ENCODE measurements at regions not wholly inside any gene's neighbourhood (a gene's known extent, or its start where the extent isn't known, plus 50 kb on each side); places are given as distances from the start of the nearest gene placed in this dataset.

GRCh38 chr16:60563166-60563565 lies 1473.1 kb downstream of the CDH8 start:
- no peaks in the 10 kb centered on the region for H3K9me3 ChIP-seq (ENCODE audit: control insufficient read depth in 4 of 4, low read length in 3 of 4)
- H3K36me3 ChIP-seq (ENCODE audit: control insufficient read depth in 4 of 4, insufficient read depth in 3 of 4, low read depth in 1 of 4, low read length in 3 of 4) = no peaks in the 10 kb centered on the region
- TF ChIP-seq CTCF (IDR thresholded peaks at IDR 0.05; ENCODE audit: low read depth, low read length, missing input control) = no peak
- TF ChIP-seq ATF3 (IDR thresholded peaks at IDR 0.05) = no peak
- no peak for TF ChIP-seq EGR1 (IDR thresholded peaks at IDR 0.05; ENCODE audit: low read depth in 2 of 2)
- TF ChIP-seq HNF4A (conservative IDR thresholded peaks at IDR 0.05) = no peak
- TF ChIP-seq MAX (IDR thresholded peaks at IDR 0.05) = no peak
- no peak for TF ChIP-seq ZBTB33 (IDR thresholded peaks at IDR 0.05)
- TF ChIP-seq JUND (IDR thresholded peaks at IDR 0.05) = no peak
- no peak for TF ChIP-seq RXRA (IDR thresholded peaks at IDR 0.05)
- TF ChIP-seq TAF1 (conservative IDR thresholded peaks at IDR 0.05) = no peak
- no peak for TF ChIP-seq FOXA2 (IDR thresholded peaks at IDR 0.05)
- TF ChIP-seq HNF4G (IDR thresholded peaks at IDR 0.05) = no peak
- TF ChIP-seq SP1 (IDR thresholded peaks at IDR 0.05) = no peak
- no peak for TF ChIP-seq NR2F2 (IDR thresholded peaks at IDR 0.05)
- TF ChIP-seq REST (IDR thresholded peaks at IDR 0.05) = no peak
- no peak for TF ChIP-seq GABPA (IDR thresholded peaks at IDR 0.05 in 1 of 2, conservative IDR thresholded peaks at IDR 0.05 in 1 of 2)
- no peak for TF ChIP-seq FOXA1 (IDR thresholded peaks at IDR 0.05)
- TF ChIP-seq RAD21 (IDR thresholded peaks at IDR 0.05) = no peak
- no peaks in the 10 kb centered on the region for H3K27me3 ChIP-seq (ENCODE audit: control insufficient read depth in 4 of 4, insufficient read depth in 4 of 4, low read length in 3 of 4)
- no peak overlapping the region for H3K4me3 ChIP-seq (ENCODE audit: low read depth in 1 of 3, low read length in 3 of 3)
- H3K27ac ChIP-seq (ENCODE audit: low read depth in 1 of 2, low read length in 2 of 2) = no peak overlapping the region
- no peaks in the 10 kb centered on the region for H3K4me1 ChIP-seq (ENCODE audit: control insufficient read depth in 4 of 4, insufficient read depth in 4 of 4, low read length in 3 of 4)
- no peak for DNase-seq (ENCODE audit: low spot score)
- no peak overlapping the region for H3K9ac ChIP-seq (ENCODE audit: low read depth in 1 of 2, low read length in 2 of 2)

GRCh38 chr16:60558936-60559335 lies 1477.3 kb downstream of the CDH8 start:
- Histone ChIP-seq H3K36me3 (ENCODE audit: control insufficient read depth in 4 of 4, insufficient read depth in 3 of 4, low read depth in 1 of 4, low read length in 3 of 4) (no peaks in the 10 kb centered on the region), H3K4me3 (ENCODE audit: low read depth in 1 of 3, low read length in 3 of 3) (no peak overlapping the region), H3K9me3 (ENCODE audit: control insufficient read depth in 4 of 4, low read length in 3 of 4) (no peaks in the 10 kb centered on the region), H3K4me1 (ENCODE audit: control insufficient read depth in 4 of 4, insufficient read depth in 4 of 4, low read length in 3 of 4) (no peaks in the 10 kb centered on the region), H3K9ac (ENCODE audit: low read depth in 1 of 2, low read length in 2 of 2) (no peak overlapping the region), H3K27ac (ENCODE audit: low read depth in 1 of 2, low read length in 2 of 2) (no peak overlapping the region), H3K27me3 (ENCODE audit: control insufficient read depth in 4 of 4, insufficient read depth in 4 of 4, low read length in 3 of 4) (no peaks in the 10 kb centered on the region)
- WGBS = 52% methylated on average over 1 of the region's 1 CpG
- DNase-seq (ENCODE audit: low spot score) = no peak
- TF ChIP-seq YY1 (IDR thresholded peaks at IDR 0.05) (no peak), HNF4A (conservative IDR thresholded peaks at IDR 0.05) (no peak), FOXA2 (IDR thresholded peaks at IDR 0.05) (no peak), CTCF (IDR thresholded peaks at IDR 0.05; ENCODE audit: low read depth, low read length, missing input control) (no peak), NR2F2 (IDR thresholded peaks at IDR 0.05) (no peak), RAD21 (IDR thresholded peaks at IDR 0.05) (no peak), ZBTB33 (IDR thresholded peaks at IDR 0.05) (no peak), ATF3 (IDR thresholded peaks at IDR 0.05) (no peak), HNF4G (IDR thresholded peaks at IDR 0.05) (no peak), TAF1 (conservative IDR thresholded peaks at IDR 0.05) (no peak), JUND (IDR thresholded peaks at IDR 0.05) (no peak)

Measured in liver (tissue), 8 donors.